ENCODE measurements at regions not wholly inside any gene's neighbourhood (a gene's known extent, or its start where the extent isn't known, plus 50 kb on each side); places are given as distances from the start of the nearest gene placed in this dataset.

GRCh38 chr9:17894501-17895160 is 315.8 kb downstream of the SH3GL2 start:
- no peak for DNase-seq (ENCODE audit: low spot score)

- DNase-seq (ENCODE audit: low spot score) = no peak
Measured at GRCh38 chr9:17900606-17901005, 321.7 kb downstream of the SH3GL2 start.

- DNase-seq (ENCODE audit: low spot score) = no peak
Measured at GRCh38 chr9:17905366-17905765, 326.5 kb downstream of the SH3GL2 start.

- DNase-seq (ENCODE audit: low spot score) = no peak
Measured at GRCh38 chr9:17905781-17906175, 326.9 kb downstream of the SH3GL2 start.

GRCh38 chr9:17906176-17906840 is 327.4 kb downstream of the SH3GL2 start:
- no peak for DNase-seq (ENCODE audit: low spot score)

GRCh38 chr9:17906841-17907778 is 328.2 kb downstream of the SH3GL2 start:
- no peak for DNase-seq (ENCODE audit: low spot score)

GRCh38 chr9:17907779-17908508 is 329.1 kb downstream of the SH3GL2 start:
- DNase-seq (ENCODE audit: low spot score) = no peak

DNA sequence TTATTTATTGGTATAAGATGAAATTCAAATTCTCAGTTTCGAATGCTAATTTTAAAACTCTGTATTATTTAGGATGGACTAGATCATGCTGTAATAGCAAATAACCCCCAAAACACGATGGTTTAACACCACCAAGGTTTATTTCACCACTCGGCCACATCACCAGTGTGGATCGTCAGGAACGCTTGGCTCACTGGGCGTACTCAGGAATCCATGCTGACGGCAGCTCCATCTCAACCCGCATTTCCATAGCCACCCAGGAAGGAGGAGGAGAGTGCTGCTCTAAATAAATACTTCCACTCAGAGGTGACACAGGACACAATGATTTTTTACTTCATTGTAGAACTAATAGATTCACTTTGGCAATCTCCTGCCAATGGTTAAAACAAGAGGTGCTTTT is 347.4 kb downstream of the SH3GL2 start:
- DNase-seq (ENCODE audit: low spot score) = no peak

GRCh38 chr9:17927616-17928015 is 348.8 kb downstream of the SH3GL2 start:
- no peak for DNase-seq (ENCODE audit: low spot score)

DNA sequence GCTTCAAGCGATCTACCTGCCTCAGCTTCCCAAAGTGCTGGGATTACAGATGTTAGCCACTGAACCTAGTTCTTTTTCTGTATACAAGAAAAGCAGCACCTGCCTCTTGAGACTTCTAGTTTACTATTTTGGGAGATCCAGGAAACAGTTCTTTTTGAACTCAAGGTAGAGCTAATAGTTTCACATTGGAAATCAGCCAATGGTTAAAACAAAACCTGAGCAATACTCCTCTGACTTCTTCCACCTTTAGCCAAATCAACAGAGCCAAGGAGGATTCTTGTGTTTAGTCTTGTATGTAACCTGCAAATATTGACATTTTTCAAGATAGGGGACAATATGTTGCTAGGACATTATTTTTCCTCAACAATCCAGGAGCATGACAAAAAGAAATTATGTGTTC is 349.4 kb downstream of the SH3GL2 start:
- no peak for DNase-seq (ENCODE audit: low spot score)

- no peak for DNase-seq (ENCODE audit: low spot score)
Measured at GRCh38 chr9:17928768-17929167, 349.9 kb downstream of the SH3GL2 start.

- DNase-seq (ENCODE audit: low spot score) = no peak
Measured at GRCh38 chr9:17929506-17929905, 350.6 kb downstream of the SH3GL2 start.

- DNase-seq (ENCODE audit: low spot score) = no peak
Measured at GRCh38 chr9:17930071-17930470, 351.2 kb downstream of the SH3GL2 start.

DNA sequence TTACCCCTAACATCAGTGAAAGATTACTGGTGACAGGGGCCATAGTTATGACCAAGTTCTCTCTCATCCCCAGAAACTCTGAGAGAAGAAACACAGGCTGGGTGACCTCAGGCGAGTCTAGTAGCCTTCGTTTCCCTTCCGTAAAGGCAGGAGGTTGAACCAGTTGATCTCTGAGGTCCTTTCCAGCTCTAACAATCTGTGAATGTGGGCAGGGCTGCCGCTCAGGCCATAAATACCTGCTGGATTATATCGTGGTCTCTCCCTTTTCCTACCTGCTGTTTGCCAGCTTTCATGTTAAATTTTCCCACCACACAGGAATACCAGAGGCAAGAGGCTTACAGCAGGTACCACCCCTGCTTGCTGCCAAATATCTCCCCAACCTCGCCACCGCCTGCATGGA is 357.5 kb downstream of the SH3GL2 start:
- no peak for DNase-seq (ENCODE audit: low spot score)

DNA sequence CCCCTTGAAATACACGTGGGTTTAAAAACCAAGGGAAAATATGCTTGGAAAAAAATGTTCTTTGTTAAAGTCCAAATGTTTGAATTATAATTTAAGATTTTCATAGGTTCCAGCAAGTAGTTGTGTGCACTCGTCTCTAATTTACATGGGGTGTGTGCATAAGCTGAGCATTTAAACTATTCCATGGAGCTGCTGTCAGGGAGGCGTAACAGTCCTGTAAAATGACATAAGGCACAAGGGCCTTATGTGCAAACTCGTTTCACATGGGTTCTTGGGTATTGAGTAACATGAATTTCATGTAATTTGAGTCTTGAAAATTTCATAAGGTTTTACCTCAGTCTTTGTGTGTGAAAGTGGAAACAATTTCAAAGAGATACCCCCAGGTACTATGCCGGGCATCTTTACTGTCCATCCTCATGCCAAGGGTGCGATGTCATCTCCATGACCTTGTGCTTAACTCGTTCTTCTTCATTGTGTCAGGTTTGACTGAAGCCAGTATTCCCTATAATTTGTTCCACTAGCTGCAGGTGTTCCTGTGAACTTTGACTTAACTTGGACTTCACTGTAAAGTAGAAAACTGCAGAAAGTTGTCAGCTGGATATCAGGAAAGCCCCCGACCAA is 359.3 kb downstream of the SH3GL2 start:
- DNase-seq (ENCODE audit: low spot score) = no peak

GRCh38 chr9:17942498-17942897 is 363.6 kb downstream of the SH3GL2 start:
- DNase-seq (ENCODE audit: low spot score) = no peak

GRCh38 chr9:17955409-17955808 is 376.5 kb downstream of the SH3GL2 start:
- no peak for DNase-seq (ENCODE audit: low spot score)

DNA sequence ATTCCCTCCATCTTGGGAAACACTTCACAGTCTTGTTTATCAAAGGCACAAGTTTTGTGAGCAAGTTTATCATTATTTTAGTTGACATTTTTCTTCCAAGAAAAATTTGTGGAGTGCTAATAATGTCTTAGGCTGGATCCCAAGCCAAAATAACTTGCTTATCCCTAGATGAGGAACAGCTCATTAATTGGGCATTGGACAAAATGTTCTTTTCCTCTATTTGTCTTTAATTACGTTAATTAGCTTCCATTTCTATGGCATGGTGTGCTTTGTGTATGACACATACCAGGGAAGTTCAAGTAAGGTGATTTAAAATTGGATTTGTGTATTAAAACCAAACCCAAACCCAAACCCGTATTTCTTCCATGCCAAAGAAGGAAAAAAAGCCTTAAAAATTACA is 379.5 kb downstream of the SH3GL2 start:
- DNase-seq (ENCODE audit: low spot score) = no peak

DNA sequence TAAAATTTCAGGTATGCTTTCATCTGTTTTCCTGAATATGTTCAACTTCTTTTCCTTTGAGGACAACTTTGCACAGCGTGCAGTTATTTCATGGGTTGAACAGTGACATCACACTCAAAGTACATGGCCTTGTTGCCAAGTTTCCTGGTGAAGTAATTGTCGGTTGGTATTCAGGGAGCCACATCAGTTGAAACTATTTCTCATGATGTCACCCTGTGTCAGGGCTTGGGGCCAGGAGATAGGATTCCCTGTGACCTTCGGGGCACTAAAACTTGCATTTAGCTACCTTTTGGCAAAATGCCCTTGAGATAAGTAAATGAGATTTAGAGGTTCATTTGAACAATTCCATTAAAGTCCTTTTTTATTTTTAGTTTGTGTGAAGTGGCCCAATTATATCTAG is 383.9 kb downstream of the SH3GL2 start:
- no peak for DNase-seq (ENCODE audit: low spot score)

DNA sequence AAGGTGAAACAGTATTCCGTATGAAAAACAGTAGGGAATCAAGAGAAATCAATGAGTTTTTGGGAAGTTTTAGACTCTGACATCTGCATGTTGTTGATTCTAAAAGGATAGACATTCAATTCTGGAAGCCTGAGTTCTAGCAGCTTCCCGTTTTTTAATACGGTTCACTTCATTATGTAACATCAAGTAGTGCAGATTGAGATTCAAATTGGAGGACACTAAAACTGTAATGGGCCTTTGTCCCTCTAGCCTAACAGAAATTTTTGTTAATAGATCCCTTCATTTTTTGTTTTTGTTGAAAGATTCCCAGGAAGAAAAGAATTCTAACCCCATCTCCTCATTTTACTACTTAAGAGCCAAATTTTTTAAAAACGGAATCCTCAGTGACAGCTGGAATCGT is 384.6 kb downstream of the SH3GL2 start:
- no peak for DNase-seq (ENCODE audit: low spot score)

DNA sequence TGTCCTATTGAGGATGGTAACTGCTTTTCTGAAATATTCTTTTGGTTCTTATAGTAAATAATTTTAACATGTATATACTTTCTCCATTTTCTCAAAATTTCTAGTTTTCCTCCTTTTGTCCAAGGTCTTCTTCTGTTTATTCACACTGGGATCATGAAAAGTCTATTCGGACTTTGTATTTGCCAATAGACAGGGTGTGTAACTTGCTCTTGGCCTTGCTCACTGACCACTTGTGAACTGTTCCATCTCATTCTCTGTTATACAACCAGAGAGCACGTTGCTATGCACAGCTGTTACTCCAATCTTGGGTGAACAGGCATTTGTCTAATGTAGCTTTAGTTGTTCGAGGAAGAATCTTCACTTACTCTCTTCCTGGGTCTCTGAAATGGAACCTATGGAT is 388.9 kb downstream of the SH3GL2 start:
- no peak for DNase-seq (ENCODE audit: low spot score)

GRCh38 chr9:17969232-17969631 is 390.4 kb downstream of the SH3GL2 start:
- no peak for DNase-seq (ENCODE audit: low spot score)

All from AG08395 (cell line).